Retinal pigment epithelial cell (primary cell): ENCODE measurements at regions not wholly inside any gene's neighbourhood (a gene's known extent, or its start where the extent isn't known, plus 50 kb on each side); places are given as distances from the start of the nearest gene placed in this dataset.

Source experiments
- DNase-seq: peaks from one replicate; pipeline ENCODE4 v3.0.0-alpha.2; 2010; ENCODE audit warnings: low read depth
- H3K4me3 ChIP-seq: 2 replicates; pipeline ENCODE4 v1.5.1; 2011; ENCODE audit warnings: mild to moderate bottlenecking, low read length, control low read depth, moderate library complexity
- CTCF ChIP-seq: conservative IDR thresholded peaks from 2 replicates; pipeline ENCODE4 v1.5.1; 2011; ENCODE audit warnings: low read depth, low read length, control low read depth, inconsistent platforms

DNA sequence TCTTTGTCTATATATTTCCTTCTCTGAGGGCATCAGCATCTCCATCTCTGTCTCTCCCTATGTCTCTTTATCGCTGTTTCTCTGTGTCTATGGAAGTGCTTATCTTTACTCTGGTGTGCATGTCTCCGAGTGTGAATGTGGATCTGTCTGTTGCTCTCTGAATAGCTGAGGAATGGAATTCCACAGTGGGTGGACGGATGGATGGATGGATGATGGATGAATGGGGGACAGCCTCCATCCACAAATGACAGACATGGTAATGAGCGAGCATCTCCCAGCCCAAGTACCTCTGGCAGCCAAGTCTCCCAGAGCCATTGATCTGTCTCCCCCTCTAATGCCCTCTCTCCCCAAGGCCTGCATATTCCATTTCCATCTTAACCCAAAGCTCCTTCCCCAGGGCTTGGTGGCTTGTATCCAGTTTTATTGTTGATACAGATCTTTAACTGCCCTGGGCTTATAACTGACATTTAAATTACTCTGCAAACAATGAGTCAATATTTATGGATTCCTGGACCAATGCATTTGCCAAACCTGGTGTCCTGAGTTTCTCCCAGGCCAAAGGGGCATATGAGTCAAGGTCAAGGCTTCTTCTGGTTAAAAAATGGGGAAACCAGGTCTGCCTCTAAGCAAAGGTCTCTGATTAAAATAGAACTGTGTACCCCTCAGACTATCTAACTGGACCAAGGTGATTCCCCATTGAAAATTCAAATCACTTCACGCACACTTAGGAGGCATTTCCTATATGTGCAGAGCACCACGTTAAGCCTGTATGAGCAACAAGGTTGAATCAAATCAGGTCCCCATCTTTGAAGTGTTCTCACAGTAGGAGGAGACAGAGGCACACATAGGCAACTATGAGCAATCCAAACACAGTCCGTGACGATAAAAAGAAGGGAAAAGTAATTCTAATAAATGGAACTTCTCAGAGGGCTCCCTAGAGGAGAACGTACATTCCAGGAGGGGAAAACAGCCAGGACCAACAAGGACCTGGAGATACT lies 109.9 kb downstream of the TLE3 start:
- H3K4me3 ChIP-seq = no peak overlapping the region
- DNase-seq = no peak
- no peak for TF ChIP-seq CTCF

GRCh38 chr15:69988541-69989225 lies 109.0 kb downstream of the TLE3 start:
- DNase-seq = no peak
- no peak for TF ChIP-seq CTCF
- no peak overlapping the region for H3K4me3 ChIP-seq

DNA sequence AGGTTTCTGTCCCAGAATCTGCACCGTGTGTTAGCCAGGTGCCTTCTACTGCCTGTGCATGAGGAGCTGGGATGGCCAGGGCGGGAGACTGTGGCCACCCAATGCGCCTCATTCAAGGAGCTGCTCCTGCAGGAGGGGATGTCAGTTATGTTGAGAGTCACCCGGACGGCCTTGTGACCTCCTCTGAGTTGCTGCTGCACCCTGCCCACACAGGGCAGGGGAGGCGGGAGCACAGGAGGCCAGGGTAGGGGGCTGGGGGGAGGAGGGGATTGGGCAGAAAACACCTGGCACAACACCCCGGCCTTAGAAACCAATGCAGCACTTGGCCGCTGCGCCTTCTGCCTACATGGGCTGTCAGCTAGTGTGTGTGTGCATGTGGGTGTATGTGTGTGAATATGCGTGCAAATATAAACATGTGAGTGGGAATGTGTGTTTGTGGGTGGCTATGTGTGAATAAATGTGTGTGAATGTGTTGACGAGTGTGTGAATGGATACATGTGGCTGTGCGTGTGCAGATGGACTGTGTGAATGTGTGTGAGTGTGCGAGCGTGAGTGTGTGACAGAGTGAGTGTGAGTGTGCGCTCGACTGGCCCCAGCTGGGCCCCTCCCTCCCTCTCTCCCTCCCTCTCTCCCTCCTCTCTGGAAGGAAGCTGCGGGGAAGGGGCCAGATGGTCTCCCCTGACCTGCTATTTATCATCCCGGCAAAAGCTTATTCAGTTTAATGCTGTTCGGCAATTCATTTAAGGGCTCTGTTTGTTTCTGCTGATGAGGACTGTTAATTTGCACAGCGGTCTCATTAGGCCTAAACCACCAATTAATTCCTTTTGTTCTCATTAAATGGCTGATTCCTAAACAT lies 106.9 kb downstream of the TLE3 start:
- DNase-seq = no peak
- no peak for TF ChIP-seq CTCF
- no peak overlapping the region for H3K4me3 ChIP-seq

GRCh38 chr15:69991551-69991980 lies 106.2 kb downstream of the TLE3 start:
- DNase-seq = no peak
- no peak overlapping the region for H3K4me3 ChIP-seq
- TF ChIP-seq CTCF = no peak

DNA sequence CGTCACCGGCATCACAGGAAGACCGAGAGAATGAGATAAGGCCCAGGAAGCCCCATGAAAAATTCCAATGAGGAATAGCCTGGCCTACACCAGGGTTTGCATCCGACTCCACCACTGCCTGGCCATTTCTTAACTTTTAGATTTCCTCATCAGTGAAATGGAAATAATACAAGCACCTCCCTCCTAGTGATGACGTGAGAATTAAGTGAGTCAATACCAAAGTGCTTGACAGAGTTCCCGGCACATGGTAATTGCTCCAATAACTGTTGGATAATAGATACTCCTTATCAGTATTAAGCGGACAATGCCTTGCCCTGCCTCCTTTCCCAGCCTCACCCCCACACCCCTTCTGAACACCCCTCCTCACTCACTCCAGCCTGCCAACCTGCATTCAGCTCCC lies 105.4 kb downstream of the TLE3 start:
- H3K4me3 ChIP-seq = no peak overlapping the region
- DNase-seq = no peak
- no peak for TF ChIP-seq CTCF

- no peak for TF ChIP-seq CTCF
- no peak for DNase-seq
- H3K4me3 ChIP-seq = no peak overlapping the region
Measured at GRCh38 chr15:69994429-69995205, 103.1 kb downstream of the TLE3 start.
